Neural progenitor cell (in vitro differentiated cells): ENCODE measurements at regions not wholly inside any gene's neighbourhood (a gene's known extent, or its start where the extent isn't known, plus 50 kb on each side); places are given as distances from the start of the nearest gene placed in this dataset.
A peak's percentile ranks its signal among the peaks of the same experiment; 100 is the strongest.

Experiments
- DNase-seq: peaks from one replicate; pipeline ENCODE4 v3.0.0-alpha.2; 2016; ENCODE audit warnings: low spot score
- H2AFZ ChIP-seq: fragments of 200-600 bp; sonication (generic); replicated peaks from 2 replicates; pipeline ENCODE4 v1.6.1; 2016; ENCODE audit warnings: antibody characterized with exemption
- H3F3A ChIP-seq: fragments of 200-600 bp; sonication (generic); 2 replicates; pipeline ENCODE4 v1.6.1; 2016; ENCODE audit warnings: antibody characterized with exemption, low read depth
- H3K27ac ChIP-seq: fragments of 200-600 bp; sonication (generic); 2 replicates; pipeline ENCODE4 v1.5.1; 2016; ENCODE audit warnings: mild to moderate bottlenecking
- H3K27me3 ChIP-seq: fragments of 200-600 bp; sonication (generic); 2 replicates; pipeline ENCODE4 v1.6.1; 2016; ENCODE audit warnings: mild to moderate bottlenecking, moderate library complexity
- H3K36me3 ChIP-seq: fragments of 200-600 bp; sonication (generic); 2 replicates; pipeline ENCODE4 v1.5.1; 2016
- H3K4me1 ChIP-seq: fragments of 200-600 bp; sonication (generic); 2 replicates; pipeline ENCODE4 v1.6.1; 2016; ENCODE audit warnings: mixed run types
- H3K4me2 ChIP-seq: fragments of 200-600 bp; sonication (generic); 2 replicates; pipeline ENCODE4 v1.6.1; 2016
- H3K4me3 ChIP-seq: fragments of 200-600 bp; sonication (generic); 2 replicates; pipeline ENCODE4 v1.5.1; 2016
- H3K79me2 ChIP-seq: fragments of 200-600 bp; sonication (generic); 2 replicates; pipeline ENCODE4 v1.6.1; 2016; ENCODE audit warnings: low read depth
- H3K9ac ChIP-seq: fragments of 200-600 bp; sonication (generic); 2 replicates; pipeline ENCODE4 v1.6.1; 2016
- H3K9me3 ChIP-seq: fragments of 200-600 bp; sonication (generic); 2 replicates; pipeline ENCODE4 v1.5.1; 2016; ENCODE audit warnings: low read depth
- H4K20me1 ChIP-seq: fragments of 200-600 bp; sonication (generic); 2 replicates; pipeline ENCODE4 v1.6.1; 2016; ENCODE audit warnings: low read depth
- H3K27ac Mint-ChIP-seq: 3 replicates; pipeline ENCODE4 v1.8.0; 2021; ENCODE audit warnings: mixed read lengths
- H3K27me3 Mint-ChIP-seq: 2 replicates; pipeline ENCODE4 v1.8.0; 2022; ENCODE audit warnings: low read depth, mild to moderate bottlenecking, inconsistent platforms, moderate library complexity, mixed read lengths; ENCODE audit not compliant: insufficient read depth
- H3K36me3 Mint-ChIP-seq: 3 replicates; pipeline ENCODE4 v1.8.0; 2021; ENCODE audit warnings: mixed read lengths
- H3K4me1 Mint-ChIP-seq: 3 replicates; pipeline ENCODE4 v1.8.0; 2021; ENCODE audit warnings: mixed read lengths
- H3K4me3 Mint-ChIP-seq: 3 replicates; pipeline ENCODE4 v1.8.0; 2021; ENCODE audit warnings: mild to moderate bottlenecking, moderate library complexity, mixed read lengths
- H3K9me3 Mint-ChIP-seq: 3 replicates; pipeline ENCODE4 v1.8.0; 2020; ENCODE audit warnings: mixed read lengths
- EZH2 ChIP-seq: fragments of 200-600 bp; sonication (generic); IDR thresholded peaks from 2 replicates; pipeline ENCODE4 v1.6.1; 2017; ENCODE audit warnings: antibody characterized with exemption, mild to moderate bottlenecking, moderate library complexity
- EZH2phosphoT487 ChIP-seq: fragments of 200-600 bp; sonication (generic); IDR thresholded peaks from 2 replicates; pipeline ENCODE4 v1.6.1; 2017; ENCODE audit warnings: antibody characterized with exemption
- TF ChIP-seq, protein P1 (sequence below): fragments of 200-600 bp; sonication (generic); IDR thresholded peaks from 2 replicates; pipeline ENCODE4 v1.5.1; 2017; ENCODE audit warnings: antibody characterized with exemption, mild to moderate bottlenecking

- Mint-ChIP-seq H3K36me3 (no peaks in the 10 kb centered on the region), H3K27me3 (no peaks in the 10 kb centered on the region), H3K9me3 (no peaks in the 10 kb centered on the region), H3K27ac (no peak overlapping the region), H3K4me1 (no peaks in the 10 kb centered on the region), H3K4me3 (no peak overlapping the region)
- Histone ChIP-seq H3K4me3 (no peak overlapping the region), H2AFZ (peak overlapping the region; percentile 60), H3K36me3 (no peaks in the 10 kb centered on the region), H3K4me2 (no peak overlapping the region), H3K27ac (no peak overlapping the region), H4K20me1 (no peaks in the 10 kb centered on the region), H3K79me2 (no peaks in the 10 kb centered on the region), H3F3A (no peaks in the 10 kb centered on the region), H3K4me1 (peaks cover 7% of the 10 kb centered on the region), H3K27me3 (no peaks in the 10 kb centered on the region), H3K9me3 (no peaks in the 10 kb centered on the region), H3K9ac (no peak overlapping the region)
- TF ChIP-seq EZH2phosphoT487 (no peak), EZH2 (no peak)
- TF ChIP-seq, protein P1, sequence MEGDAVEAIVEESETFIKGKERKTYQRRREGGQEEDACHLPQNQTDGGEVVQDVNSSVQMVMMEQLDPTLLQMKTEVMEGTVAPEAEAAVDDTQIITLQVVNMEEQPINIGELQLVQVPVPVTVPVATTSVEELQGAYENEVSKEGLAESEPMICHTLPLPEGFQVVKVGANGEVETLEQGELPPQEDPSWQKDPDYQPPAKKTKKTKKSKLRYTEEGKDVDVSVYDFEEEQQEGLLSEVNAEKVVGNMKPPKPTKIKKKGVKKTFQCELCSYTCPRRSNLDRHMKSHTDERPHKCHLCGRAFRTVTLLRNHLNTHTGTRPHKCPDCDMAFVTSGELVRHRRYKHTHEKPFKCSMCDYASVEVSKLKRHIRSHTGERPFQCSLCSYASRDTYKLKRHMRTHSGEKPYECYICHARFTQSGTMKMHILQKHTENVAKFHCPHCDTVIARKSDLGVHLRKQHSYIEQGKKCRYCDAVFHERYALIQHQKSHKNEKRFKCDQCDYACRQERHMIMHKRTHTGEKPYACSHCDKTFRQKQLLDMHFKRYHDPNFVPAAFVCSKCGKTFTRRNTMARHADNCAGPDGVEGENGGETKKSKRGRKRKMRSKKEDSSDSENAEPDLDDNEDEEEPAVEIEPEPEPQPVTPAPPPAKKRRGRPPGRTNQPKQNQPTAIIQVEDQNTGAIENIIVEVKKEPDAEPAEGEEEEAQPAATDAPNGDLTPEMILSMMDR = no peak
- no peak for DNase-seq
These were observed 1961.8 kb upstream of the FLRT2 start for GRCh38 chr14:83568141-83568540.

DNA sequence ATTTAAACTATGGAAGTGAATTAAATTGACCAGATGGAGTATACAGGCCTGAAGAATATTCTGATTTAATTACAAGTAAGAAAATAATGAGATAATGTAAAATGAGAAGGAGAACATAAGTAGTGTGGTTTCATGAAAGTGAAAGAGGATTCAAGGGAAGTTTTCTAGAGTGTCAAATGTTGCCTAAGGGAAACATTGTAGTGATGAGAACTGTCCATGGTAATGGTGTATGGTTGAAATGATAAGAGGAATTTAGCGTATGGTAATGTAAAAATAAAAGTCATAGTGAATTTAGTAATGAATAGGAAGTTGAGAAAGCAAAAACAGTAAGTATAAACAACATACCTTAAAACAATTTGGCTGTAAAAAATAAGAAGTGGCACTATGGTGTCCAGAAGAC lies 1954.6 kb upstream of the FLRT2 start:
- no peak for DNase-seq
- TF ChIP-seq, protein P1 = no peak
- TF ChIP-seq EZH2phosphoT487 (no peak), EZH2 (no peak)
- Histone ChIP-seq H3K4me1 (no peaks in the 10 kb centered on the region), H3F3A (no peaks in the 10 kb centered on the region), H3K27ac (no peak overlapping the region), H3K4me3 (no peak overlapping the region), H2AFZ (no peak overlapping the region), H3K79me2 (no peaks in the 10 kb centered on the region), H4K20me1 (no peaks in the 10 kb centered on the region), H3K4me2 (no peak overlapping the region), H3K9ac (no peak overlapping the region), H3K9me3 (no peaks in the 10 kb centered on the region), H3K36me3 (no peaks in the 10 kb centered on the region), H3K27me3 (no peaks in the 10 kb centered on the region)
- H3K36me3 Mint-ChIP-seq = no peaks in the 10 kb centered on the region
- no peaks in the 10 kb centered on the region for H3K9me3 Mint-ChIP-seq
- no peaks in the 10 kb centered on the region for H3K4me1 Mint-ChIP-seq
- no peak overlapping the region for H3K4me3 Mint-ChIP-seq
- H3K27ac Mint-ChIP-seq = no peak overlapping the region
- no peaks in the 10 kb centered on the region for H3K27me3 Mint-ChIP-seq

DNA sequence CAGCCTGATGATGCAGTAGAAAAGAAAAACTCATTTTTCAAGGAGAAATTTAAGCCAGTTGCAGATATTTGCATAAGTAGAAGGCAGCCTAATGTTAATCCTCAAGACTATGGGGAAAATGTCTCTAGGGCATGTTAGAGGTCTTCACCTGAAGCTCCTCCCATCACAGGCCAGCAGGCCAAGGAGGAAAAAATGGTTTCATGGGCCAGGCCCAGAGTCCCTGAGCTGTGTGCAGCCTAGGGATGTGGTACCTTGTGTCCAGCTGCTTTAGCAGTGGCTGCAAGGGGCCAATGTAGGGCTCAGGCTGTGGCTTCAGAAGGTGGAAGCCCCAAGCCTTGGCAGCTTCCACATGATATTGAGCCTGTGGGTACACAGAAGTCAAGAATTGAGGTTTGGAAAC lies 1946.7 kb upstream of the FLRT2 start:
- no peak overlapping the region for H3K4me2 ChIP-seq
- DNase-seq = no peak
- H3K36me3 ChIP-seq = no peaks in the 10 kb centered on the region
- no peak overlapping the region for H2AFZ ChIP-seq
- peaks cover 6% of the 10 kb centered on the region for H3K9me3 Mint-ChIP-seq
- H4K20me1 ChIP-seq = no peaks in the 10 kb centered on the region
- H3K79me2 ChIP-seq = no peaks in the 10 kb centered on the region
- peaks cover 5% of the 10 kb centered on the region for H3K9me3 ChIP-seq
- H3K4me1 Mint-ChIP-seq = no peaks in the 10 kb centered on the region
- H3K27me3 ChIP-seq = no peaks in the 10 kb centered on the region
- no peak overlapping the region for H3K9ac ChIP-seq
- H3K4me3 ChIP-seq = no peak overlapping the region
- TF ChIP-seq, protein P1 = no peak
- TF ChIP-seq EZH2phosphoT487 = no peak
- H3K27ac ChIP-seq = no peak overlapping the region
- H3K36me3 Mint-ChIP-seq = no peaks in the 10 kb centered on the region
- H3F3A ChIP-seq = no peaks in the 10 kb centered on the region
- no peaks in the 10 kb centered on the region for H3K27me3 Mint-ChIP-seq
- no peak overlapping the region for H3K27ac Mint-ChIP-seq
- no peaks in the 10 kb centered on the region for H3K4me1 ChIP-seq
- no peak overlapping the region for H3K4me3 Mint-ChIP-seq

GRCh38 chr14:83594874-83595273 lies 1935.1 kb upstream of the FLRT2 start:
- Histone ChIP-seq H4K20me1 (no peaks in the 10 kb centered on the region), H3K9ac (no peak overlapping the region), H3K27ac (no peak overlapping the region), H3K36me3 (no peaks in the 10 kb centered on the region), H3F3A (no peaks in the 10 kb centered on the region), H3K4me3 (no peak overlapping the region), H3K79me2 (no peaks in the 10 kb centered on the region), H3K9me3 (no peaks in the 10 kb centered on the region), H2AFZ (peak overlapping the region; percentile 94), H3K27me3 (no peaks in the 10 kb centered on the region), H3K4me2 (peak overlapping the region; percentile 31), H3K4me1 (no peaks in the 10 kb centered on the region)
- TF ChIP-seq, protein P1 = no peak
- DNase-seq = peak; percentile 11
- Mint-ChIP-seq H3K36me3 (no peaks in the 10 kb centered on the region), H3K27ac (no peak overlapping the region), H3K27me3 (peaks cover 4% of the 10 kb centered on the region), H3K4me3 (no peak overlapping the region), H3K4me1 (no peaks in the 10 kb centered on the region), H3K9me3 (peaks cover 3% of the 10 kb centered on the region)
